CD14-positive monocyte (primary cell): ENCODE measurements at regions not wholly inside any gene's neighbourhood (a gene's known extent, or its start where the extent isn't known, plus 50 kb on each side); places are given as distances from the start of the nearest gene placed in this dataset.
"Not testable (repeated sequence)": the region's sequence is repeated elsewhere in the genome, so short reads cannot be mapped to it uniquely, and the experiment has no call there.

ENCODE experiments used
- DNase-seq, 3 donors: peaks; one replicate each; pipeline ENCODE4 v3.0.0-alpha.2; 2011 to 2022
- H2AFZ ChIP-seq: 2 replicates; pipeline ENCODE4 v1.6.0; 2012; ENCODE audit warnings: mild to moderate bottlenecking, low read depth, low read length, inconsistent platforms; ENCODE audit not compliant: insufficient read depth, poor library complexity, severe bottlenecking
- H3K27ac ChIP-seq, 2 donors: 1 replicate in 1 of 2; 2 replicates in 1 of 2; pipeline ENCODE4 v1.5.1; 2012 to 2013; ENCODE audit warnings: low read length in 2 of 2, control low read depth in 1 of 2, inconsistent platforms in 1 of 2, low read depth in 1 of 2, mild to moderate bottlenecking in 1 of 2
- H3K27me3 ChIP-seq, 2 donors: one replicate each; pipeline versions ENCODE4 v1.6.0 to v1.6.1; 2011 to 2013; ENCODE audit warnings: low read length in 2 of 2; ENCODE audit not compliant: control insufficient read depth in 2 of 2, insufficient read depth in 2 of 2
- H3K36me3 ChIP-seq, 2 donors: replicated peaks in 1 of 2; 1 replicate in 1 of 2; 2 replicates in 1 of 2; pipeline versions ENCODE4 v1.5.1 to v1.6.1; 2012 to 2013; ENCODE audit warnings: low read length in 2 of 2, control low read depth in 1 of 2, inconsistent platforms in 1 of 2, mild to moderate bottlenecking in 1 of 2; ENCODE audit not compliant: insufficient read depth in 2 of 2, control insufficient read depth in 1 of 2
- H3K4me1 ChIP-seq, 2 donors: 1 replicate in 1 of 2; 2 replicates in 1 of 2; pipeline versions ENCODE4 v1.5.1 to v1.6.1; 2012 to 2013; ENCODE audit warnings: low read length in 2 of 2, control low read depth in 1 of 2, inconsistent platforms in 1 of 2, mild to moderate bottlenecking in 1 of 2, moderate library complexity in 1 of 2; ENCODE audit not compliant: insufficient read depth in 2 of 2, control insufficient read depth in 1 of 2
- H3K4me2 ChIP-seq: replicated peaks from 2 replicates; pipeline ENCODE3; 2012; ENCODE audit warnings: low read length, moderate library complexity, mild to moderate bottlenecking; ENCODE audit not compliant: poor library complexity, severe bottlenecking; ENCODE audit errors: extremely low read depth
- H3K4me3 ChIP-seq, 3 experiments: fragments of 200-600 bp in 1 of 3; sonication (generic) in 1 of 3; replicated peaks in 1 of 3; 1 replicate in 2 of 3; 2 replicates in 1 of 3; pipeline ENCODE4 v1.5.1; 2011 to 2013; ENCODE audit warnings: low read length in 3 of 3, mild to moderate bottlenecking in 3 of 3, control low read depth in 2 of 3, low read depth in 2 of 3, inconsistent platforms in 1 of 3, moderate library complexity in 1 of 3
- H3K79me2 ChIP-seq: 2 replicates; pipeline ENCODE4 v1.6.0; 2012; ENCODE audit warnings: mild to moderate bottlenecking, control low read depth, inconsistent platforms, low read length, moderate library complexity; ENCODE audit not compliant: insufficient read depth
- H3K9ac ChIP-seq: 2 replicates; pipeline ENCODE4 v1.6.0; 2017; ENCODE audit warnings: low read length, mild to moderate bottlenecking; ENCODE audit not compliant: insufficient read depth, poor library complexity, severe bottlenecking
- H3K9me3 ChIP-seq, 2 donors: replicated peaks in 1 of 2; 1 replicate in 1 of 2; 2 replicates in 1 of 2; pipeline versions ENCODE4 v1.5.1 to v1.6.1; 2012 to 2013; ENCODE audit warnings: low read length in 2 of 2, control low read depth in 1 of 2; ENCODE audit not compliant: control insufficient read depth in 1 of 2, insufficient read depth in 1 of 2
- H4K20me1 ChIP-seq: 2 replicates; pipeline ENCODE4 v1.6.0; 2012; ENCODE audit warnings: mild to moderate bottlenecking, low read length, control low read depth, moderate library complexity; ENCODE audit not compliant: insufficient read depth
- H3K27ac Mint-ChIP-seq, 7 donors: one replicate each; pipeline ENCODE4 v1.8.0; 2020; ENCODE audit warnings: mild to moderate bottlenecking in 7 of 7, mixed read lengths in 7 of 7, moderate library complexity in 6 of 7, inconsistent platforms in 2 of 7
- H3K27me3 Mint-ChIP-seq, 3 donors: one replicate each; pipeline ENCODE4 v1.8.0; 2021 to 2022; ENCODE audit warnings: low read depth in 3 of 3, mild to moderate bottlenecking in 3 of 3, mixed read lengths in 3 of 3, moderate library complexity in 3 of 3, inconsistent platforms in 1 of 3
- H3K36me3 Mint-ChIP-seq, 2 donors: one replicate each; pipeline ENCODE4 v1.8.0; 2020; ENCODE audit warnings: mixed read lengths in 2 of 2, inconsistent platforms in 1 of 2, mild to moderate bottlenecking in 1 of 2
- H3K4me1 Mint-ChIP-seq: one replicate; pipeline ENCODE4 v1.8.0; 2020; ENCODE audit warnings: mild to moderate bottlenecking, mixed read lengths
- H3K4me3 Mint-ChIP-seq, 2 donors: one replicate each; pipeline ENCODE4 v1.8.0; 2020; ENCODE audit warnings: mild to moderate bottlenecking in 2 of 2, mixed read lengths in 2 of 2, moderate library complexity in 1 of 2
- H3K9me3 Mint-ChIP-seq, 7 donors: one replicate each; pipeline ENCODE4 v1.8.0; 2020 to 2022; ENCODE audit warnings: mixed read lengths in 7 of 7, mild to moderate bottlenecking in 6 of 7, moderate library complexity in 6 of 7, inconsistent platforms in 2 of 7
- WGBS: methylation state at CpG from one replicate; pipeline ENCODE4 v1.1.5; 2013; ENCODE audit warnings: missing lambda C conversion rate; ENCODE audit not compliant: insufficient coverage; 5-methylcytosine and 5-hydroxymethylcytosine counted together
- intact Hi-C, 2 donors: fragments of 100-400 bp; cut with micrococcal nuclease; formaldehyde crosslinking; loops; one replicate each; pipeline versions ENCODE4 v1.15.0 to v1.15.1; 2023
- TF ChIP-seq, protein P1 (sequence below): fragments of 200-600 bp; IDR thresholded peaks from one replicate; pipeline ENCODE4 v1.8.0; 2022; ENCODE audit warnings: antibody characterized with exemption, mild to moderate bottlenecking

DNA sequence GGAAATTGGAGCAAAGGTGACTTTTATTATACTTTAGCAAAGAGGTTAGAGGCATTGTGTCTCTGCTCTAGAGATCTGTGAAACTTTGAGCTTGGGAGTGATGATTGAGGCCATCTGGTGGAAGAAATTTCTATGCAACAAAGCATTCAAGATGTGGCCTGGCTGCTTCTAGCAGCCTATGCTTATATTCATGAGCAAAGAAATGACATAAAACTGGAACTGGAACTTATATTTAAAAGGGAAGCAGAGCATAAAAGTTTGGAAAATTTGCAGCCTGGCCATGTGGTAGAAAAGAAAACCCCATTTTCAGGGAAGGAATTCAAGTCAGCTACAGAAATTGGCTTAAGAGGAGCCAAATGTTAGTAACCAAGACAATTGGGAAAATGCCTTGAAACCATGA, 70.4 kb downstream of the SDR9C7 start:
- Mint-ChIP-seq H3K27ac (no peak overlapping the region), H3K27me3 (peaks cover 0 to 12% (median 0%) of the 10 kb centered on the region in 3 donors), H3K4me3 (no peak overlapping the region), H3K9me3 (peaks cover 37 to 68% (median 64%) of the 10 kb centered on the region in 7 donors), H3K36me3 (no peaks in the 10 kb centered on the region), H3K4me1 (no peaks in the 10 kb centered on the region)
- H3K27ac ChIP-seq, result no peak overlapping the region
- no peak for DNase-seq
- no peak overlapping the region for H2AFZ ChIP-seq
- intact Hi-C loops, result no loop called here
- H3K4me3 ChIP-seq, result no peak overlapping the region
- no peaks in the 10 kb centered on the region for H3K36me3 ChIP-seq
- H3K9me3 ChIP-seq, result peaks cover 36 to 72% of the 10 kb centered on the region in 2 donors
- H3K9ac ChIP-seq, result no peak overlapping the region
- H3K4me2 ChIP-seq, result no peak overlapping the region
- TF ChIP-seq, protein P1, sequence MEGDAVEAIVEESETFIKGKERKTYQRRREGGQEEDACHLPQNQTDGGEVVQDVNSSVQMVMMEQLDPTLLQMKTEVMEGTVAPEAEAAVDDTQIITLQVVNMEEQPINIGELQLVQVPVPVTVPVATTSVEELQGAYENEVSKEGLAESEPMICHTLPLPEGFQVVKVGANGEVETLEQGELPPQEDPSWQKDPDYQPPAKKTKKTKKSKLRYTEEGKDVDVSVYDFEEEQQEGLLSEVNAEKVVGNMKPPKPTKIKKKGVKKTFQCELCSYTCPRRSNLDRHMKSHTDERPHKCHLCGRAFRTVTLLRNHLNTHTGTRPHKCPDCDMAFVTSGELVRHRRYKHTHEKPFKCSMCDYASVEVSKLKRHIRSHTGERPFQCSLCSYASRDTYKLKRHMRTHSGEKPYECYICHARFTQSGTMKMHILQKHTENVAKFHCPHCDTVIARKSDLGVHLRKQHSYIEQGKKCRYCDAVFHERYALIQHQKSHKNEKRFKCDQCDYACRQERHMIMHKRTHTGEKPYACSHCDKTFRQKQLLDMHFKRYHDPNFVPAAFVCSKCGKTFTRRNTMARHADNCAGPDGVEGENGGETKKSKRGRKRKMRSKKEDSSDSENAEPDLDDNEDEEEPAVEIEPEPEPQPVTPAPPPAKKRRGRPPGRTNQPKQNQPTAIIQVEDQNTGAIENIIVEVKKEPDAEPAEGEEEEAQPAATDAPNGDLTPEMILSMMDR, result no peak
- H3K27me3 ChIP-seq, result no peaks in the 10 kb centered on the region
- no peaks in the 10 kb centered on the region for H3K4me1 ChIP-seq
- no peaks in the 10 kb centered on the region for H4K20me1 ChIP-seq
- H3K79me2 ChIP-seq, result no peaks in the 10 kb centered on the region

GRCh38 chr12:56862264-56862663, 71.9 kb downstream of the SDR9C7 start:
- H2AFZ ChIP-seq, result no peak overlapping the region
- no peak overlapping the region for H3K27ac ChIP-seq
- no peak overlapping the region for H3K4me3 ChIP-seq
- no peaks in the 10 kb centered on the region for H3K36me3 ChIP-seq
- no peak for DNase-seq
- no CpG with 5 or more reads among the region's 2 CpGs for WGBS
- no peak overlapping the region for H3K4me2 ChIP-seq
- Mint-ChIP-seq H3K9me3 (peaks cover 30 to 59% (median 52%) of the 10 kb centered on the region in 7 donors), H3K36me3 (no peaks in the 10 kb centered on the region), H3K27me3 (peaks cover under 1 to 7% (median 4%) of the 10 kb centered on the region in 3 donors), H3K4me3 (no peak overlapping the region), H3K4me1 (no peaks in the 10 kb centered on the region), H3K27ac (no peak overlapping the region)
- no peaks in the 10 kb centered on the region for H3K79me2 ChIP-seq
- H3K9me3 ChIP-seq, result peaks cover 27 to 63% of the 10 kb centered on the region in 2 donors
- TF ChIP-seq, protein P1, result no peak
- no peaks in the 10 kb centered on the region for H3K4me1 ChIP-seq
- H3K27me3 ChIP-seq, result no peaks in the 10 kb centered on the region
- intact Hi-C loops, result no loop called here
- H4K20me1 ChIP-seq, result no peaks in the 10 kb centered on the region
- no peak overlapping the region for H3K9ac ChIP-seq

DNA sequence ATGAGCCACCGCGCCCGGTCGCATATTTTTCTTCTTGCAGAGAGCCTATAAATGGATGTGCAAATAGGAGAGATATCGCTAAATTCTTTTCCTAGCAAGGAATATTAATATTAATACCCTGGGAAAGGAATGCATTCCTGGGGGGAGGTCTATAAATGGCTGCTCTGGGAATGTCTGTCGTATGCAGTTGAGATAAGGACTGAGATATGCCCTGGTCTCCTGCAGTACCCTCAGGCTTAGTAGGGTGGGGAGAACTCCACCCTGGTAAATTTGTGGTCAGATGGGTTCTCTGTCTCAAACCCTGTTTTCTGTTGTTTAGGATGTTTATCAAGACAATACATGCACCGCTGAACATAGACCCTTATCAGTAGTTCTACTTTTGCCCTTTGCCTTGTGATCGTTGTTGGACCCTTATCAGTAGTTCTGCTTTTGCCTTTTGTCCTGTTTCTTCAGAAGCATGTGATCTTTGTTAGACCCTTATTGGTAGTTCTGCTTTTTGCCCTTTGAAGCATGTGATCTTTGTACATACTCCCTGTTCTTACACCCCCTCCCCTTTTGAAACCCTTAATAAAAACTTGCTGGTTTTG, 80.7 kb downstream of the SDR9C7 start:
- H3K4me3 ChIP-seq, H3K4me3 Mint-ChIP-seq, H3K4me1 ChIP-seq, H2AFZ ChIP-seq, H3K36me3 ChIP-seq, DNase-seq, H3K4me2 ChIP-seq, H3K79me2 ChIP-seq, H4K20me1 ChIP-seq, H3K27me3 Mint-ChIP-seq, H3K27me3 ChIP-seq, H3K9ac ChIP-seq, H3K27ac Mint-ChIP-seq, H3K4me1 Mint-ChIP-seq, H3K36me3 Mint-ChIP-seq, intact Hi-C loops, H3K27ac ChIP-seq: not testable (repeated sequence)
- H3K9me3 Mint-ChIP-seq, result peaks cover 8 to 42% (median 28%) of the 10 kb centered on the region in 7 donors
- peaks cover 8 to 11% of the 10 kb centered on the region in 2 donors for H3K9me3 ChIP-seq
- WGBS, result 90% methylated on average over 2 of the region's 8 CpGs
